Caco-2 (cell line): ENCODE measurements at regions not wholly inside any gene's neighbourhood (a gene's known extent, or its start where the extent isn't known, plus 50 kb on each side); places are given as distances from the start of the nearest gene placed in this dataset.

Experiments
- BruUV-seq: library from RNA; stranded (reverse); fragments of 400-500 nt; replicated peaks from 2 replicates; lab custom pipeline; 2021; lab: Mats Ljungman, UMichigan
- CTCF ChIA-PET: fragments of 300-600 bp; sonication (Branson Sonifier 250); formaldehyde crosslinking; loops from one replicate; lab custom pipeline; 2022; ENCODE audit warnings: antibody characterized with exemption; lab: Charles Lee
- POLR2A ChIA-PET: fragments of 300-600 bp; sonication (Branson Sonifier 250); formaldehyde crosslinking; loops from one replicate; lab custom pipeline; 2022; ENCODE audit warnings: antibody characterized with exemption; lab: Charles Lee
- DNase-seq, 2 experiments: peaks; one replicate each; pipeline versions ENCODE4 v3.0.0 to v3.0.0-alpha.2; 2020 to 2022
- H3K27me3 ChIP-seq: replicated peaks from 2 replicates; pipeline ENCODE4 v1.6.0; 2011; ENCODE audit warnings: low read length; ENCODE audit not compliant: control insufficient read depth, insufficient read depth
- H3K36me3 ChIP-seq: 2 replicates; pipeline ENCODE4 v1.5.1; 2011; ENCODE audit warnings: low read length; ENCODE audit not compliant: control insufficient read depth, insufficient read depth
- H3K4me1 ChIP-seq: fragments of 250-450 bp; sonication (Bioruptor Pico); 2 replicates; pipeline ENCODE4 v1.5.1; 2020; ENCODE audit warnings: mild to moderate bottlenecking
- H3K4me3 ChIP-seq: 2 replicates; pipeline ENCODE4 v1.5.1; 2011; ENCODE audit warnings: low read depth, mild to moderate bottlenecking, control low read depth, low read length
- H3K9me3 ChIP-seq: fragments of 250-450 bp; sonication (Bioruptor Pico); 2 replicates; pipeline ENCODE4 v1.5.1; 2020; ENCODE audit warnings: mild to moderate bottlenecking, moderate library complexity
- H3K27ac Mint-ChIP-seq: one replicate; pipeline ENCODE4 v1.8.0; 2022; ENCODE audit warnings: mixed read lengths; ENCODE audit not compliant: unreplicated experiment
- H3K27me3 Mint-ChIP-seq: one replicate; pipeline ENCODE4 v1.8.0; 2022; ENCODE audit warnings: mixed read lengths; ENCODE audit not compliant: insufficient read depth, unreplicated experiment
- H3K36me3 Mint-ChIP-seq: one replicate; pipeline ENCODE4 v1.8.0; 2022; ENCODE audit warnings: mild to moderate bottlenecking, mixed read lengths; ENCODE audit not compliant: insufficient read depth, unreplicated experiment
- H3K4me1 Mint-ChIP-seq: one replicate; pipeline ENCODE4 v1.8.0; 2022; ENCODE audit warnings: low read depth, mixed read lengths; ENCODE audit not compliant: unreplicated experiment
- H3K4me3 Mint-ChIP-seq: one replicate; pipeline ENCODE4 v1.8.0; 2022; ENCODE audit warnings: mild to moderate bottlenecking, moderate library complexity, mixed read lengths; ENCODE audit not compliant: unreplicated experiment
- H3K9me3 Mint-ChIP-seq: one replicate; pipeline ENCODE4 v1.8.0; 2022; ENCODE audit warnings: mixed read lengths; ENCODE audit not compliant: unreplicated experiment
- intact Hi-C: fragments of 100-400 bp; cut with micrococcal nuclease; formaldehyde crosslinking; loops from one replicate; pipeline ENCODE4 v1.10.0; 2022; ENCODE audit not compliant: unreplicated experiment
- TF ChIP-seq, protein P1 (sequence below), 2 experiments: fragments of 200-600 bp in 1 of 2; IDR thresholded peaks; 1 replicate in 1 of 2; 2 replicates in 1 of 2; pipeline versions ENCODE4 v1.5.1 to v1.8.0; 2011 to 2022; ENCODE audit warnings: antibody characterized with exemption in 1 of 2, control low read depth in 1 of 2, inconsistent platforms in 1 of 2, low read depth in 1 of 2, low read length in 1 of 2, mild to moderate bottlenecking in 1 of 2, moderate library complexity in 1 of 2; ENCODE audit not compliant: insufficient read depth in 1 of 2, severe bottlenecking in 1 of 2, unreplicated experiment in 1 of 2

DNA sequence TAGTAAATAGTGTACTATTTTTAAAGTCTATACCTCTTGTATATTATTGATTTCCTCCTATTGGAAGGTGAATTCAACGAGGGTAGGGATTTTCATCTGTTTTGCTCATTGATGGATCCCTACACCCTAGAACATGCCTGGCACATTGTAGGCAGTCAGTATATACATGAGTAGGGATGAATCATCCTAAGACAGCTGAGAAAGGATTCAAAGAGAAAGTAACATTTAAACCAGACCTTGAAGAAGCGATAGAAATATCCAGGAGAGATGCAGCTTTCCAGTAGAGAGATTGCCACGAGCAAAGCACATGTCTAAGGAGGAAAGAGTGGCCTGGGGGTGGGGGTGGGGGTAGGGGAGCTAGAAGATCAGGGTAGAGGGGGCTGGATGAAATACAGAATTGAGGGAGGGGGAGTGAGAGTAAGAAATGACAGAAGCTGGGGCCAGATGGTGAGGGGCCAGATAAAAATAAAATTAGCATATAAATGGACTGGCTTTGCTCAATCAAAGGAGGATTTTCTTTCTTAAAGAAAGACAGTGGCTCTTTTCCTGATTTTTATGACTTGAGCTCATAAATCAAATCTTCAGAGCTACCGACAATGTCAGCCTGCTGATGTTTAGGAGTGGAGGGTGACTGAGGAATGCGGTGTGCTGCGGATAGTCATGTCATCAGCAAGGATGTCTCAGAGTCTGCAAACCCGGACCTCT is 168.2 kb downstream of the SAMD5 start:
- Histone ChIP-seq H3K9me3 (no peaks in the 10 kb centered on the region), H3K4me3 (no peak overlapping the region), H3K4me1 (no peaks in the 10 kb centered on the region), H3K27me3 (no peaks in the 10 kb centered on the region), H3K36me3 (no peaks in the 10 kb centered on the region)
- H3K27me3 Mint-ChIP-seq, result no peaks in the 10 kb centered on the region
- intact Hi-C loops, result no loop called here
- no peaks in the 10 kb centered on the region for H3K9me3 Mint-ChIP-seq
- ChIA-PET CTCF (no interaction called here), POLR2A (interaction anchor here (0.6 kb wide), 1 partner anchor 547 kb away, joined by 3 read pairs; no protein-coding TSS in a partner anchor)
- TF ChIP-seq, protein P1, sequence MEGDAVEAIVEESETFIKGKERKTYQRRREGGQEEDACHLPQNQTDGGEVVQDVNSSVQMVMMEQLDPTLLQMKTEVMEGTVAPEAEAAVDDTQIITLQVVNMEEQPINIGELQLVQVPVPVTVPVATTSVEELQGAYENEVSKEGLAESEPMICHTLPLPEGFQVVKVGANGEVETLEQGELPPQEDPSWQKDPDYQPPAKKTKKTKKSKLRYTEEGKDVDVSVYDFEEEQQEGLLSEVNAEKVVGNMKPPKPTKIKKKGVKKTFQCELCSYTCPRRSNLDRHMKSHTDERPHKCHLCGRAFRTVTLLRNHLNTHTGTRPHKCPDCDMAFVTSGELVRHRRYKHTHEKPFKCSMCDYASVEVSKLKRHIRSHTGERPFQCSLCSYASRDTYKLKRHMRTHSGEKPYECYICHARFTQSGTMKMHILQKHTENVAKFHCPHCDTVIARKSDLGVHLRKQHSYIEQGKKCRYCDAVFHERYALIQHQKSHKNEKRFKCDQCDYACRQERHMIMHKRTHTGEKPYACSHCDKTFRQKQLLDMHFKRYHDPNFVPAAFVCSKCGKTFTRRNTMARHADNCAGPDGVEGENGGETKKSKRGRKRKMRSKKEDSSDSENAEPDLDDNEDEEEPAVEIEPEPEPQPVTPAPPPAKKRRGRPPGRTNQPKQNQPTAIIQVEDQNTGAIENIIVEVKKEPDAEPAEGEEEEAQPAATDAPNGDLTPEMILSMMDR (IDR thresholded peaks at IDR 0.05; ENCODE audit: insufficient read depth in 1 of 2, low read depth in 1 of 2, low read length in 1 of 2, severe bottlenecking in 1 of 2, unreplicated experiment in 1 of 2), result no peak
- H3K27ac Mint-ChIP-seq, result no peak overlapping the region
- BruUV-seq, result no TSS peak
- H3K36me3 Mint-ChIP-seq, result no peaks in the 10 kb centered on the region
- H3K4me3 Mint-ChIP-seq, result no peak overlapping the region
- no peak for DNase-seq
- no peaks in the 10 kb centered on the region for H3K4me1 Mint-ChIP-seq

DNA sequence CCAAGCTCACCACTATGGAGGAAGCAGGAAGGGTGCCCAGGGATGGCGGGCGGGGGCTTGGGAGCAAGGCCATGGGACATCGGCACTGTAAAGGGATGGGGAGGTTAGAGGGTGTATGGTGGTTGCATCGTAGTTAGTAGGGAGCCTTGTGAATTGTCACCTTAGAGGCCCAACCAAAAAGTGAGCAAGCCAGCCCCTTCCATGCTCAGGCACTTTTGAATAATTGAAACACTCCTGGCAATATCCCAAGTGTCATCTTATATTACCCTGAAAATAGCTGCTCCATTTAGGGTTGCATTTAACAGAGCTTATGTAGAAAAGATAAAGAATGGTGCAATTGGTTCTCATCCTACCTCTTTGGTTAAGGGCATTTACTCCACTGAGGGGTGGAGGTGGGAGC is 169.2 kb downstream of the SAMD5 start:
- Histone ChIP-seq H3K4me1 (no peaks in the 10 kb centered on the region), H3K36me3 (no peaks in the 10 kb centered on the region), H3K9me3 (no peaks in the 10 kb centered on the region), H3K4me3 (no peak overlapping the region), H3K27me3 (no peaks in the 10 kb centered on the region; the same call in 1 of the 2 replicates)
- POLR2A ChIA-PET, result no interaction called here
- intact Hi-C loops, result no loop called here
- DNase-seq, result no peak
- CTCF ChIA-PET, result no interaction called here
- Mint-ChIP-seq H3K9me3 (no peaks in the 10 kb centered on the region), H3K4me1 (no peaks in the 10 kb centered on the region), H3K27me3 (no peaks in the 10 kb centered on the region), H3K27ac (no peak overlapping the region), H3K36me3 (no peaks in the 10 kb centered on the region), H3K4me3 (no peak overlapping the region)
- no TSS peak for BruUV-seq
- TF ChIP-seq, protein P1 (IDR thresholded peaks at IDR 0.05; ENCODE audit: insufficient read depth in 1 of 2, low read depth in 1 of 2, low read length in 1 of 2, severe bottlenecking in 1 of 2, unreplicated experiment in 1 of 2), result no peak

DNA sequence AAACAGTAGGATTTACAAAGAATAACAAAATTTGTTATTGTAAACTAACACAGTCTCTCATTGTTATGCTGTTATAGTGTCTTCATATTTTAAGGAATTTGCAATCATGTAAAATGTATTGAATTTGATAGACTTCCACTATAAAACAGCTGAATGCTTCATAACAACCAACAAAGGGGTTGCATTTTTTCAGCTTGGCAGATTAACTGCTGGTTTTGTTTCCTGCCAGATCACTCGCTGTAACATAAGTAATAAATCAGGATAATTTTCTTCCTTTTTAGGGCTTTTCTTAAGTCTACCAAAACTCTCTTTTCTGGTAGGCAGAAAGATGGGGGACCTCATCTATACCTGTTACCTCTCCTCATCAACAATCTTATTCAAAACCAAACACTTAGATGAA is 169.8 kb downstream of the SAMD5 start:
- intact Hi-C loops, result no loop called here
- Histone ChIP-seq H3K4me1 (no peaks in the 10 kb centered on the region), H3K9me3 (no peaks in the 10 kb centered on the region), H3K27me3 (no peaks in the 10 kb centered on the region; the same call in 1 of the 2 replicates), H3K36me3 (no peaks in the 10 kb centered on the region), H3K4me3 (no peak overlapping the region)
- no TSS peak for BruUV-seq
- CTCF ChIA-PET, result no interaction called here
- no peak for DNase-seq
- no peaks in the 10 kb centered on the region for H3K4me1 Mint-ChIP-seq
- TF ChIP-seq, protein P1 (IDR thresholded peaks at IDR 0.05; ENCODE audit: insufficient read depth in 1 of 2, low read depth in 1 of 2, low read length in 1 of 2, severe bottlenecking in 1 of 2, unreplicated experiment in 1 of 2), result no peak
- H3K9me3 Mint-ChIP-seq, result no peaks in the 10 kb centered on the region
- no peaks in the 10 kb centered on the region for H3K36me3 Mint-ChIP-seq
- POLR2A ChIA-PET, result no interaction called here
- H3K27ac Mint-ChIP-seq, result no peak overlapping the region
- H3K27me3 Mint-ChIP-seq, result no peaks in the 10 kb centered on the region
- H3K4me3 Mint-ChIP-seq, result no peak overlapping the region
